ENCODE measurements at regions not wholly inside any gene's neighbourhood (a gene's known extent, or its start where the extent isn't known, plus 50 kb on each side); places are given as distances from the start of the nearest gene placed in this dataset.

DNA sequence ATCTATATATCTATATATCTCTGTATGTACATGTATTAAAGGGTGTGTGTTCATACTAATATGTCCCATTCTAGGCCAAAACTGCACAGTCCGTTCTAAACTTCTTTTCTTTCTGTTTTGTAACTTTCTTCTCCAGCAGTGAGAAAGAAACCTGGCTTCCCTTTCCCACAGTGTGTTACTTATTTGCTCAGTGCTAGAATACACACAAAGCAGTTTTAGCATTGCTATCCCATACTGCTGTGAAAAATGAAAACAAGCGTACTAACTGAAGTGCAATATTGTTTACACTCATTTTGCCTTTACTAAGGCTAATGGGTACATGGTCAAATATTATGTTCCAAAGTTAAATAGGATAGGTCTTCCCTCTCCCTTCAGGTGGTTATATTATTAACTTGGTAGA lies 163.9 kb downstream of the LEPR start:
- Histone ChIP-seq H3K27ac (ENCODE audit: low read depth in 1 of 2, low read length in 1 of 2) (no peak overlapping the region), H3K4me1 (ENCODE audit: control insufficient read depth in 5 of 5, insufficient read depth in 5 of 5, low read length in 5 of 5) (no peaks in the 10 kb centered on the region), H3K4me3 (no peak overlapping the region), H3K27me3 (ENCODE audit: control insufficient read depth in 3 of 3, insufficient read depth in 3 of 3, low read length in 2 of 3) (no peaks in the 10 kb centered on the region), H3K9ac (ENCODE audit: insufficient read depth in 1 of 2, low read length in 2 of 2) (no peak overlapping the region), H3K9me3 (ENCODE audit: control insufficient read depth in 4 of 4, insufficient read depth in 3 of 4, low read length in 3 of 4) (peaks cover 0 to 1% (median 0%) of the 10 kb centered on the region in 4 donors), H3K36me3 (ENCODE audit: control insufficient read depth in 4 of 4, insufficient read depth in 4 of 4, low read length in 4 of 4) (no peaks in the 10 kb centered on the region)
- ATAC-seq (ENCODE audit: insufficient read depth, low FRiP score) (no peak), DNase-seq (no peak)
- WGBS, 2 donors: 86 to 88% methylated on average over 2 of the region's 2 CpGs
- TF ChIP-seq, protein P1, sequence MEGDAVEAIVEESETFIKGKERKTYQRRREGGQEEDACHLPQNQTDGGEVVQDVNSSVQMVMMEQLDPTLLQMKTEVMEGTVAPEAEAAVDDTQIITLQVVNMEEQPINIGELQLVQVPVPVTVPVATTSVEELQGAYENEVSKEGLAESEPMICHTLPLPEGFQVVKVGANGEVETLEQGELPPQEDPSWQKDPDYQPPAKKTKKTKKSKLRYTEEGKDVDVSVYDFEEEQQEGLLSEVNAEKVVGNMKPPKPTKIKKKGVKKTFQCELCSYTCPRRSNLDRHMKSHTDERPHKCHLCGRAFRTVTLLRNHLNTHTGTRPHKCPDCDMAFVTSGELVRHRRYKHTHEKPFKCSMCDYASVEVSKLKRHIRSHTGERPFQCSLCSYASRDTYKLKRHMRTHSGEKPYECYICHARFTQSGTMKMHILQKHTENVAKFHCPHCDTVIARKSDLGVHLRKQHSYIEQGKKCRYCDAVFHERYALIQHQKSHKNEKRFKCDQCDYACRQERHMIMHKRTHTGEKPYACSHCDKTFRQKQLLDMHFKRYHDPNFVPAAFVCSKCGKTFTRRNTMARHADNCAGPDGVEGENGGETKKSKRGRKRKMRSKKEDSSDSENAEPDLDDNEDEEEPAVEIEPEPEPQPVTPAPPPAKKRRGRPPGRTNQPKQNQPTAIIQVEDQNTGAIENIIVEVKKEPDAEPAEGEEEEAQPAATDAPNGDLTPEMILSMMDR (IDR thresholded peaks at IDR 0.05; ENCODE audit: control extremely low read depth, extremely low read depth): no peak

DNA sequence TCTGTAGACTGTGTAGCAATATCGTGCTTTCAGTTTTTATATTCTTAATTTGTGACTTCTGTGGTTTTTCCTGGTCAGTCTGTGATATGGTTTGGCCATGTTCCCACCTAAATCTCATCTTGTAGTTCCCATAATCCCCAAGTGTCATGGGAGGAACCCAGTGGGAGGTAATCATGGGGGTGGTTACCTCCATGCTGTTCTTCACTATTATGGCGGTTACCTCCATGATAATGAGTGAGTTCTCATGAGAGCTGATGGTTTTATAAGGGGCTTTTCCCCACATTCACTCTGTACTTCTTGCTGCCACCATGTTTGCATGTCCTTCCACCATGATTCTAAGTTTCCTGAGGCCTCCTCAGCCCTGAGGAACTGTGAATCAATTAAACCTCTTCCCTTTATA lies 169.8 kb downstream of the LEPR start:
- Histone ChIP-seq H3K27ac (ENCODE audit: low read depth in 1 of 2, low read length in 1 of 2) (no peak overlapping the region), H3K4me3 (no peak overlapping the region), H3K27me3 (ENCODE audit: control insufficient read depth in 3 of 3, insufficient read depth in 3 of 3, low read length in 2 of 3) (no peaks in the 10 kb centered on the region), H3K9me3 (ENCODE audit: control insufficient read depth in 4 of 4, insufficient read depth in 3 of 4, low read length in 3 of 4) (no peaks in the 10 kb centered on the region), H3K9ac (ENCODE audit: insufficient read depth in 1 of 2, low read length in 2 of 2) (no peak overlapping the region), H3K36me3 (ENCODE audit: control insufficient read depth in 4 of 4, insufficient read depth in 4 of 4, low read length in 4 of 4) (no peaks in the 10 kb centered on the region), H3K4me1 (ENCODE audit: control insufficient read depth in 5 of 5, insufficient read depth in 5 of 5, low read length in 5 of 5) (no peaks in the 10 kb centered on the region)
- DNase-seq (no peak), ATAC-seq (ENCODE audit: insufficient read depth, low FRiP score) (no peak)
- TF ChIP-seq, protein P1 (IDR thresholded peaks at IDR 0.05; ENCODE audit: control extremely low read depth, extremely low read depth): no peak
- 97 to 100% methylated on average over 2 of the region's 2 CpGs for WGBS, 2 donors

DNA sequence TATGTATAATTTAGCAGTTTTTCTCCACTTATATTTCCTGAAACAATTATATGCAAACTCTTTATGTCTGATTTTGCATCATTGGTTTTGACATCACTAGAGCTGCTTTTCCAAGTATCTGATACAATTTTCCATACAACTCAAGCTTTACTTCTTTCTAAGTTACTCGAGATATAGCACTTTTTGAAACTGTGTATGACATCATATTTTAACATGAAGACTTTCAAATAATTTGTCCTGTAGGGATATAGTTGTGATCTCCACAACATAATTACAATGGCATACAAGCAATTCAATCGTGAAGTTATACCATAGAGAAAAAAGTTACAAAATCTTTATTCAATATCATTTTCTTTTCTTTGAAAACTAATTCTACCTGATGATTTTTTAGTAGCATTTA lies 173.0 kb downstream of the LEPR start:
- DNase-seq (no peak), ATAC-seq (ENCODE audit: insufficient read depth, low FRiP score) (no peak)
- no peak overlapping the region for H3K4me3 ChIP-seq
- no peaks in the 10 kb centered on the region for H3K27me3 ChIP-seq (ENCODE audit: control insufficient read depth in 3 of 3, insufficient read depth in 3 of 3, low read length in 2 of 3)
- WGBS, 2 donors: 95 to 98% methylated on average over 2 of the region's 2 CpGs
- H3K36me3 ChIP-seq (ENCODE audit: control insufficient read depth in 4 of 4, insufficient read depth in 4 of 4, low read length in 4 of 4): no peaks in the 10 kb centered on the region
- no peaks in the 10 kb centered on the region for H3K9me3 ChIP-seq (ENCODE audit: control insufficient read depth in 4 of 4, insufficient read depth in 3 of 4, low read length in 3 of 4)
- H3K4me1 ChIP-seq (ENCODE audit: control insufficient read depth in 5 of 5, insufficient read depth in 5 of 5, low read length in 5 of 5): no peaks in the 10 kb centered on the region
- no peak overlapping the region for H3K27ac ChIP-seq (ENCODE audit: low read depth in 1 of 2, low read length in 1 of 2)
- TF ChIP-seq, protein P1 (IDR thresholded peaks at IDR 0.05; ENCODE audit: control extremely low read depth, extremely low read depth): no peak
- H3K9ac ChIP-seq (ENCODE audit: insufficient read depth in 1 of 2, low read length in 2 of 2): no peak overlapping the region

DNA sequence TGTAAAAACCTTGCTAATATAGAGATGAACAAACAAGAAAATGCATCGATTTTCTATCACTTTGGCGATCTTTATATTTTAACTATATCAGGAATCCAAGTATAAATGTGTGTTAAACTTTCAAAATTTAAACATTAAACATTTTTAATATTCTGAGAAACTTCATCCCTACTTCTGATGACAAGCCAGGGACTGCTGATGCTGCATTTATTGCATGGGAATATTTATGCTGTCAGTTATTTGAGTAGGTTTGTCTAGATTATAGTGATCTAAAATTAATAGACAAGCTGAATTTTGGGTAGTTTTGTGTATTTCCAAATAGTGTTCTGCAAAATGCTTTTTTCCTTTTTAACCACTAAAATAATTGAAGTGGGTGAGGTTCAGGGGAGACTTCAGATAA lies 175.3 kb downstream of the LEPR start:
- TF ChIP-seq, protein P1 (IDR thresholded peaks at IDR 0.05; ENCODE audit: control extremely low read depth, extremely low read depth): no peak
- Histone ChIP-seq H3K9me3 (ENCODE audit: control insufficient read depth in 4 of 4, insufficient read depth in 3 of 4, low read length in 3 of 4) (no peaks in the 10 kb centered on the region), H3K27me3 (ENCODE audit: control insufficient read depth in 3 of 3, insufficient read depth in 3 of 3, low read length in 2 of 3) (no peaks in the 10 kb centered on the region), H3K36me3 (ENCODE audit: control insufficient read depth in 4 of 4, insufficient read depth in 4 of 4, low read length in 4 of 4) (no peaks in the 10 kb centered on the region), H3K4me3 (no peak overlapping the region), H3K27ac (ENCODE audit: low read depth in 1 of 2, low read length in 1 of 2) (no peak overlapping the region), H3K4me1 (ENCODE audit: control insufficient read depth in 5 of 5, insufficient read depth in 5 of 5, low read length in 5 of 5) (no peaks in the 10 kb centered on the region), H3K9ac (ENCODE audit: insufficient read depth in 1 of 2, low read length in 2 of 2) (no peak overlapping the region)
- DNase-seq (no peak), ATAC-seq (ENCODE audit: insufficient read depth, low FRiP score) (no peak)
- WGBS, 2 donors: 96% methylated on average over 2 of the region's 2 CpGs
